IMR-90 (cell line): ENCODE measurements at regions not wholly inside any gene's neighbourhood (a gene's known extent, or its start where the extent isn't known, plus 50 kb on each side); places are given as distances from the start of the nearest gene placed in this dataset.

Experiments
- ATAC-seq: fragments of 200-7000 bp; cut with Tn5 transposase; 2 replicates; pipeline ENCODE4 v1.9.1; 2020; ENCODE audit warnings: low read depth, mild to moderate bottlenecking, moderate library complexity
- BruUV-seq: library from RNA; stranded (reverse); fragments of 400-500 nt; replicated peaks from 2 replicates; lab custom pipeline; 2021; lab: Mats Ljungman, UMichigan
- CTCF ChIA-PET: fragments of 300-600 bp; formaldehyde crosslinking; extraction: SDS; loops from one replicate; lab custom pipeline; 2021; ENCODE audit warnings: antibody characterized with exemption; lab: Yijun Ruan, JAX
- POLR2A ChIA-PET: fragments of 300-600 bp; sonication (Branson Sonifier 250); formaldehyde crosslinking; loops from one replicate; lab custom pipeline; 2022; ENCODE audit warnings: antibody characterized with exemption; ENCODE audit not compliant: unreplicated experiment; lab: Charles Lee
- DNase-seq: peaks from one replicate; pipeline ENCODE4 v3.0.0; 2013
- H2AFZ ChIP-seq: replicated peaks from 2 replicates; pipeline ENCODE3; 2013; ENCODE audit warnings: low read length, mild to moderate bottlenecking; ENCODE audit not compliant: poor library complexity
- H2AK5ac ChIP-seq: 2 replicates; pipeline ENCODE4 v1.6.1; 2013; ENCODE audit warnings: low read depth, low read length, inconsistent platforms
- H2AK9ac ChIP-seq: replicated peaks from 2 replicates; pipeline ENCODE3; 2013; ENCODE audit warnings: mild to moderate bottlenecking, low read depth, low read length, moderate library complexity; ENCODE audit not compliant: poor library complexity
- H2BK120ac ChIP-seq: 2 replicates; pipeline ENCODE4 v1.6.1; 2013; ENCODE audit warnings: low read depth, low read length, inconsistent platforms
- H2BK15ac ChIP-seq: 3 replicates; pipeline ENCODE4 v1.6.1; 2013; ENCODE audit warnings: low read depth, low read length, inconsistent platforms
- H2BK20ac ChIP-seq: 2 replicates; pipeline ENCODE4 v1.6.1; 2013; ENCODE audit warnings: low read depth, mild to moderate bottlenecking, inconsistent platforms, low read length, moderate library complexity
- H2BK5ac ChIP-seq: 2 replicates; pipeline ENCODE4 v1.6.1; 2013; ENCODE audit warnings: mild to moderate bottlenecking, low read depth, low read length, inconsistent platforms; ENCODE audit not compliant: poor library complexity, severe bottlenecking
- H3K14ac ChIP-seq: replicated peaks from 2 replicates; pipeline ENCODE4 v1.6.1; 2013; ENCODE audit warnings: low read depth, low read length, inconsistent platforms
- H3K18ac ChIP-seq: 2 replicates; pipeline ENCODE4 v1.6.1; 2013; ENCODE audit warnings: low read depth, low read length, control low read depth
- H3K23ac ChIP-seq: 2 replicates; pipeline ENCODE4 v1.6.1; 2013; ENCODE audit warnings: low read depth, low read length, inconsistent platforms
- H3K27ac ChIP-seq: 2 replicates; pipeline ENCODE4 v1.5.1; 2013; ENCODE audit warnings: mild to moderate bottlenecking, control low read depth, low read length; ENCODE audit not compliant: insufficient read depth
- H3K27me3 ChIP-seq: 2 replicates; pipeline ENCODE4 v1.6.1; 2013; ENCODE audit warnings: low read length; ENCODE audit not compliant: control insufficient read depth, insufficient read depth
- H3K36me3 ChIP-seq: 2 replicates; pipeline ENCODE4 v1.6.1; 2013; ENCODE audit warnings: low read length, mixed read lengths; ENCODE audit not compliant: control insufficient read depth, insufficient read depth
- H3K4ac ChIP-seq: 2 replicates; pipeline ENCODE4 v1.6.1; 2013; ENCODE audit warnings: low read depth, low read length, inconsistent platforms
- H3K4me1 ChIP-seq: 2 replicates; pipeline ENCODE4 v1.6.1; 2013; ENCODE audit warnings: low read length, mixed read lengths; ENCODE audit not compliant: control insufficient read depth, insufficient read depth
- H3K4me2 ChIP-seq: 2 replicates; pipeline ENCODE4 v1.6.1; 2013; ENCODE audit warnings: low read depth, mild to moderate bottlenecking, control low read depth, low read length, moderate library complexity
- H3K4me3 ChIP-seq: 2 replicates; pipeline ENCODE4 v1.5.1; 2013; ENCODE audit warnings: low read depth, mild to moderate bottlenecking, control low read depth, low read length, moderate library complexity; ENCODE audit not compliant: insufficient read depth
- H3K56ac ChIP-seq: 2 replicates; pipeline ENCODE4 v1.6.1; 2013; ENCODE audit warnings: low read length, inconsistent platforms; ENCODE audit not compliant: insufficient read depth; ENCODE audit errors: extremely low read depth
- H3K79me1 ChIP-seq, 2 experiments: 2 replicates each; pipeline ENCODE4 v1.6.1; 2013; ENCODE audit warnings: low read length in 2 of 2, inconsistent platforms in 1 of 2, low read depth in 1 of 2
- H3K9ac ChIP-seq: 2 replicates; pipeline ENCODE4 v1.6.1; 2013; ENCODE audit warnings: low read depth, low read length, control low read depth
- H3K9me1 ChIP-seq: 2 replicates; pipeline ENCODE4 v1.6.1; 2013; ENCODE audit warnings: low read length, inconsistent platforms; ENCODE audit not compliant: insufficient read depth
- H3K9me3 ChIP-seq: 2 replicates; pipeline ENCODE4 v1.6.1; 2013; ENCODE audit warnings: low read length; ENCODE audit not compliant: control insufficient read depth, insufficient read depth
- H4K20me1 ChIP-seq: 2 replicates; pipeline ENCODE4 v1.6.1; 2013; ENCODE audit warnings: low read length, inconsistent platforms; ENCODE audit not compliant: insufficient read depth
- H4K5ac ChIP-seq: 2 replicates; pipeline ENCODE4 v1.6.1; 2013; ENCODE audit warnings: mild to moderate bottlenecking, low read depth, low read length, control low read depth
- H4K8ac ChIP-seq, 2 experiments: 2 replicates each; pipeline ENCODE4 v1.6.1; 2013; ENCODE audit warnings: low read depth in 2 of 2, low read length in 2 of 2, control low read depth in 1 of 2, inconsistent platforms in 1 of 2
- H4K91ac ChIP-seq: 2 replicates; pipeline ENCODE4 v1.6.1; 2013; ENCODE audit warnings: low read depth, low read length, inconsistent platforms; ENCODE audit not compliant: insufficient read depth
- CTCF ChIP-seq: conservative IDR thresholded peaks from 2 replicates; pipeline ENCODE4 v1.5.1; 2012; ENCODE audit warnings: mild to moderate bottlenecking, low read depth, low read length, improper control_type of control experiment
- MAFK ChIP-seq: IDR thresholded peaks from 2 replicates; pipeline ENCODE4 v1.6.1; 2012; ENCODE audit warnings: low read depth, low read length, improper control_type of control experiment
- MXI1 ChIP-seq: IDR thresholded peaks from 2 replicates; pipeline ENCODE4 v1.6.1; 2012; ENCODE audit warnings: low read depth, mild to moderate bottlenecking, low read length, moderate library complexity, borderline replicate concordance
- RAD21 ChIP-seq: IDR thresholded peaks from 2 replicates; pipeline ENCODE4 v1.6.1; 2012; ENCODE audit warnings: low read length, improper control_type of control experiment
- RFX5 ChIP-seq: IDR thresholded peaks from 2 replicates; pipeline ENCODE4 v1.8.0; 2012; ENCODE audit warnings: low read depth, mild to moderate bottlenecking, low read length, moderate library complexity
- SMC3 ChIP-seq: fragments of 150-350 bp; IDR thresholded peaks from 2 replicates; pipeline ENCODE4 v1.6.1; 2016; ENCODE audit warnings: low read depth, mild to moderate bottlenecking, antibody characterized with exemption, low read length, moderate library complexity
- WGBS, 2 experiments: methylation state at CpG; one replicate each; pipeline versions ENCODE4 v1.1.5 to v1.1.7; 2013; ENCODE audit warnings: missing lambda C conversion rate in 2 of 2; ENCODE audit not compliant: insufficient read length in 1 of 2; ENCODE audit errors: extremely low coverage in 2 of 2; 5-methylcytosine and 5-hydroxymethylcytosine counted together
- dilution Hi-C: fragments of 300-500 bp; cut with HindIII; formaldehyde crosslinking; loops from one replicate; pipeline ENCODE4 v1.14.3; 2018; ENCODE audit warnings: low sequenced_read_pairs; ENCODE audit not compliant: unreplicated experiment
- in situ Hi-C: fragments of 300-500 bp; cut with MboI; formaldehyde crosslinking; loops from 3 replicates; pipeline ENCODE4 v1.14.3; 2019; ENCODE audit warnings: low sequenced_read_pairs, inconsistent platforms, mixed read lengths
- intact Hi-C: fragments of 100-400 bp; cut with micrococcal nuclease; formaldehyde crosslinking; loops from 2 replicates; pipeline ENCODE4 v1.10.0; 2022

GRCh38 chr14:81990312-81990761 is 456.7 kb upstream of the SEL1L start:
- Histone ChIP-seq H2BK20ac (no peak overlapping the region), H2AK5ac (no peak overlapping the region), H2AK9ac (no peak overlapping the region), H3K9ac (no peak overlapping the region), H3K18ac (no peak overlapping the region), H4K91ac (no peak overlapping the region), H2BK15ac (no peak overlapping the region), H4K20me1 (no peaks in the 10 kb centered on the region), H3K4ac (no peak overlapping the region), H2BK5ac (no peak overlapping the region), H2BK120ac (no peak overlapping the region), H3K14ac (no peak overlapping the region), H3K4me2 (no peak overlapping the region), H4K8ac (no peak overlapping the region), H3K23ac (no peak overlapping the region), H2AFZ (no peak overlapping the region), H3K4me3 (no peak overlapping the region), H3K9me1 (no peaks in the 10 kb centered on the region), H3K27me3 (no peaks in the 10 kb centered on the region), H3K56ac (no peak overlapping the region), H4K5ac (no peak overlapping the region), H3K27ac (no peak overlapping the region), H3K79me1 (no peaks in the 10 kb centered on the region), H3K4me1 (no peaks in the 10 kb centered on the region), H3K9me3 (no peaks in the 10 kb centered on the region), H3K36me3 (no peaks in the 10 kb centered on the region)
- peak; percentile 45 for DNase-seq
- 17% methylated on average over 1 of the region's 7 CpGs; no CpG with 5 or more reads in 1 of the 2 experiments for WGBS, 2 experiments
- ATAC-seq, result peak; percentile 80
- CTCF ChIA-PET, result interaction anchor here (0.6 kb wide), 2 partner anchors 17 to 147 kb away, joined by 3 read pairs; no protein-coding TSS in a partner anchor
- dilution Hi-C loops, result no loop called here
- POLR2A ChIA-PET, result no interaction called here
- in situ Hi-C loops, result no loop called here
- TF ChIP-seq MAFK, result no peak
- TF ChIP-seq SMC3, result peak; percentile 55; the same call in 1 of the 2 replicates
- no peak for TF ChIP-seq MXI1
- TF ChIP-seq RFX5, result no peak
- TF ChIP-seq CTCF, result peak; percentile 80
- peak; percentile 77 for TF ChIP-seq RAD21
- no TSS peak for BruUV-seq
- intact Hi-C loops, result no loop called here
